Choroid plexus epithelial cell (primary cell): ENCODE measurements at regions not wholly inside any gene's neighbourhood (a gene's known extent, or its start where the extent isn't known, plus 50 kb on each side); places are given as distances from the start of the nearest gene placed in this dataset.

Source experiments
- DNase-seq: peaks from one replicate; pipeline ENCODE4 v3.0.0-alpha.2; 2010; ENCODE audit warnings: low read depth
- H3K4me3 ChIP-seq: 2 replicates; pipeline ENCODE4 v1.5.1; 2011; ENCODE audit warnings: low read depth, mild to moderate bottlenecking, control low read depth, low read length, moderate library complexity
- TF ChIP-seq, protein P1 (sequence below): conservative IDR thresholded peaks from 2 replicates; pipeline ENCODE4 v1.5.1; 2011; ENCODE audit warnings: low read depth, mild to moderate bottlenecking, control low read depth, inconsistent platforms, low read length, moderate library complexity

DNA sequence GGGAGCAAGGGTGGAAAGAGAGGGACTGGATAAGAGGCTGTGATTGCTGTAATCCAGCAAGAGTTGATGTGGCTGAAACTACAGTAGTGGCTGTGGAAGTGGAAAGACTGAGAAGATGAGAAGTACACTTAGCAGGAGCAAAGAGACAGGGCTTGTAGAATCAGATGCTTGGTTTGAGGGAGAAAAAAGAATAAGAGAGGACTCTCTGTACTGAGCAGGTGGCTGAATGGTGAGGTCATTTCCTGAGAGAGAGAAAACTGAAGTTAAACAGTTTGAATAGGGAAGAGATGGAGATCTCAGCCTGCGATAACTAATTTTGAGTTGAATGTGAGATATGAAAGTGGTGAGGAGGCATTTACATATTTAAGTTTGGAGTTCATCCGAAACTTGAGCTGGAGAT lies 95.8 kb upstream of the SLC25A36 start:
- TF ChIP-seq, protein P1, sequence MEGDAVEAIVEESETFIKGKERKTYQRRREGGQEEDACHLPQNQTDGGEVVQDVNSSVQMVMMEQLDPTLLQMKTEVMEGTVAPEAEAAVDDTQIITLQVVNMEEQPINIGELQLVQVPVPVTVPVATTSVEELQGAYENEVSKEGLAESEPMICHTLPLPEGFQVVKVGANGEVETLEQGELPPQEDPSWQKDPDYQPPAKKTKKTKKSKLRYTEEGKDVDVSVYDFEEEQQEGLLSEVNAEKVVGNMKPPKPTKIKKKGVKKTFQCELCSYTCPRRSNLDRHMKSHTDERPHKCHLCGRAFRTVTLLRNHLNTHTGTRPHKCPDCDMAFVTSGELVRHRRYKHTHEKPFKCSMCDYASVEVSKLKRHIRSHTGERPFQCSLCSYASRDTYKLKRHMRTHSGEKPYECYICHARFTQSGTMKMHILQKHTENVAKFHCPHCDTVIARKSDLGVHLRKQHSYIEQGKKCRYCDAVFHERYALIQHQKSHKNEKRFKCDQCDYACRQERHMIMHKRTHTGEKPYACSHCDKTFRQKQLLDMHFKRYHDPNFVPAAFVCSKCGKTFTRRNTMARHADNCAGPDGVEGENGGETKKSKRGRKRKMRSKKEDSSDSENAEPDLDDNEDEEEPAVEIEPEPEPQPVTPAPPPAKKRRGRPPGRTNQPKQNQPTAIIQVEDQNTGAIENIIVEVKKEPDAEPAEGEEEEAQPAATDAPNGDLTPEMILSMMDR = no peak
- no peak for DNase-seq
- no peak overlapping the region for H3K4me3 ChIP-seq

DNA sequence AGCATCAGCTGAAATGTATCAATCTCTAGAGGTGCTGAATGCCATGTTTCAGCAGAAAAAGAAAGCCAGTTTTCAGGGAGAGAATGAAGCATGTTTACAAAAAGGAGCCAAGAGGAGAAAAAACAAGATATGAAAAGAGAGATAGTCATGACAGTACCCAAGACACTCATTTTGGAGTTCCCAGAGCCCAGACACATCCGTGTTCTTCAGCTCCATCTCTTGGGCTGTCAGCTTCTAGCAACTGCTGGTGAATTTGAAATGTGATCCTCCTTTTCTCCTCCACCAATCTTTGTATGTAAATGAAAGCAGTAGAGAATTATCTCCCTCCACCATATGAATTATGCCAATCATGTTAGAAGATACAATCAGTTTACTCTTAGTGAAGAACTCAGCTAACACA lies 93.0 kb upstream of the SLC25A36 start:
- no peak for DNase-seq
- TF ChIP-seq, protein P1 = no peak

DNA sequence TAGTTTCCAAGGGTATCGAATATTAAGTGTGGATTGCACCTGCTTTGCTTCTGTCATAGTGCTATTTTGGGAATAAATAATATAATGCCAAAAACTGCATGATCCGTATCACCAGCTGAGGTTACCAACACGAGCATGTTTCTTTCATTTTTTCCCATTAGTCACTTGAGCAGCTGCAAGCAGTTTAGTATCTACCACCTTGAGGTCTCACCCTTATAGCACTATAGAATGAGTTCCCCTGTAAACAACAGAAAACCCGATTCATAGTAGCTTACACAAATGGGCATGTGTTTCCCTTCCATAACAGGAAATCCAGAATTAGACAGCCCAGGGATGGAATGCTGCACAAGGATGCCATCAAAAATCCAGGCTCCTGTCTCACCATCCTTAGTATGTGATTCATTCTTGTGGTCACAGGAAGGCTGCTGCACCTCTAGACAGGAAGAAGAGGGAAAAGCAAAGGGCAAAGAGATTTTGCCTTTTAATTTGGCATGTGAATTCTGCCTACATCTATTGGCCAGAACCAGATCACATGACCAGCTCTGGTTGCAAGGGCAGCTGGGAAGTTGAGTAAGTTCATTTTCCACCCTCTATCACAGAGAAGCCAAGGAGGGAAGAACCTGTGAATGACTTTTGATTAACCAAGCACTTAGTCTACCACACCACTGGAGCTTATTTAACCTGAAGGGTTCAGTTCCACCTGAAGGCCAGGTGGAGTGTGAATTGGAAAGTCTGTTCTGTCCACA lies 91.3 kb upstream of the SLC25A36 start:
- no peak for DNase-seq
- TF ChIP-seq, protein P1 = no peak

More for the DNA sequence above, 93.0 kb upstream of the SLC25A36 start:
- no peak overlapping the region for H3K4me3 ChIP-seq

DNA sequence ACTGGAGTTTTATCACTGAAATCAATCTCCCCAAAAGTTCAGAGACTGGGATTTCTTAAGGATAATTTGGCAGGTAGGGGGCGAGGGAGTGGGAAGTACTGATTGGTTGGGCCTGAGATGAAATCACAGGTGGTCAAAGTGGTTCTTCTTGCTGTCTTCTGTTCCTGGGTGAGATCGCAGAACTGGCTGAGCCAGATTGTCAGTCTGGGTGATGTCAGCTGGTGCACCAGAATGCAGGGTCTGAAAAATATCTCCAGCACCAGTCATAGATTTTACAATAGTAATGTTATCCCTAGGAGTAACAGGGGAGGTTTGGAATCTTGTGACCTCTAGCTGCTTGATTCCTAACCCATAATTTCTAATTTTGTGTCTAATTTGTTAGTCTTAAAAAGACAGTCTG lies 86.7 kb upstream of the SLC25A36 start:
- H3K4me3 ChIP-seq = no peak overlapping the region
- no peak for DNase-seq
- TF ChIP-seq, protein P1 = no peak

More for the DNA sequence above, 91.3 kb upstream of the SLC25A36 start:
- no peak overlapping the region for H3K4me3 ChIP-seq

DNA sequence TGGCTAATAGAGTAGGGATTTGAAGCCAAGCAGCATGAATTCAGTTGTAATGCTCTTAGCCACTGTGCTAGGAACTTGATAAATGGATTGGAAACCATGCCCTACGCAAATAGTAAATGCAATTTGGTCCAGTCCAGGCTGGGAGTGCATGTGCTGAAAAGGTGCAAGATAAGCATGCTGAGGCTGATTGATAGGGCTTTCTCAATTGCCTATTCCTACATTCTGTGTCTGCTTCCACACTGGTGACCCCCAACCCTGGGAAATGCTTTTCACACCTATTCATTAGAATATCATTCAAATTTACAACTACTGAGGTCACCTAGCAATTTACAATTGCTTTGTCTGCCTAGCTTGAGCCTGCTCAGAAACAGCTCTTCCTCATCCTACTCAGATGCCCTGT lies 84.7 kb upstream of the SLC25A36 start:
- no peak for DNase-seq
- TF ChIP-seq, protein P1 = no peak
- no peak overlapping the region for H3K4me3 ChIP-seq

DNA sequence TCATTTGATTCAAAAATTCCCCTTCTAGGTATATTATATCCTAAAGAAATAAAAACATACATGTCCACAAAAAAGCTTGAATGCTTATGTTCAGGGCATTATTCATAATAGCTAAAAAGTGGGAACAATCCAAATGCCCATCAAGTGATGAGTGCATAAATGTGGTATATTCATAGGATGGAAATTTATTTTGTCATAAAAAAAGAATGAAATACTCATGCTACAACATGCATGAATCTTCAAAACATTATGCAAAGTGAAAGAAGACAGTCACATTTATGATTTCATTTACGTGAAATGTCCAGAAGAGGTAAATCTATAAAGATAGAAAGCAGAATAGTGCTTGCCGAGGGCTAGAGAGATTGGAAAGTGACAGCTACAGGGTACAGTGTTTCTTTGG lies 83.6 kb upstream of the SLC25A36 start:
- TF ChIP-seq, protein P1 = no peak
- H3K4me3 ChIP-seq = no peak overlapping the region
- no peak for DNase-seq
